ENCODE measurements at regions not wholly inside any gene's neighbourhood (a gene's known extent, or its start where the extent isn't known, plus 50 kb on each side); places are given as distances from the start of the nearest gene placed in this dataset.

GRCh38 chr6:165791306-165791705, 128.3 kb upstream of the PDE10A start:
- intact Hi-C loops (cut with DNase I): no loop called here
- no peak for TF ChIP-seq POLR2AphosphoS5 (IDR thresholded peaks at IDR 0.05)
- no peak for TF ChIP-seq POLR2A (IDR thresholded peaks at IDR 0.05)
- no peak for TF ChIP-seq CTCF (IDR thresholded peaks at IDR 0.05)
- Histone ChIP-seq H3K36me3 (no peaks in the 10 kb centered on the region), H3K27ac (no peak overlapping the region), H3K4me3 (no peak overlapping the region), H3K4me1 (replicated peaks) (no peaks in the 10 kb centered on the region), H3K9me3 (no peaks in the 10 kb centered on the region), H3K27me3 (replicated peaks; ENCODE audit: insufficient read depth) (no peaks in the 10 kb centered on the region)
- DNase-seq (ENCODE audit: low spot score): no peak
- 85% methylated on average over 9 of the region's 9 CpGs for WGBS

- H3K4me3 ChIP-seq: no peak overlapping the region
- 61% methylated on average over 3 of the region's 3 CpGs for WGBS
- no peaks in the 10 kb centered on the region for H3K9me3 ChIP-seq
- H3K27me3 ChIP-seq (replicated peaks; ENCODE audit: insufficient read depth): no peaks in the 10 kb centered on the region
- no peaks in the 10 kb centered on the region for H3K4me1 ChIP-seq (replicated peaks)
- no peak for TF ChIP-seq POLR2A (IDR thresholded peaks at IDR 0.05)
- TF ChIP-seq POLR2AphosphoS5 (IDR thresholded peaks at IDR 0.05): no peak
- TF ChIP-seq CTCF (IDR thresholded peaks at IDR 0.05): no peak
- H3K36me3 ChIP-seq: no peaks in the 10 kb centered on the region
- DNase-seq (ENCODE audit: low spot score): no peak
- H3K27ac ChIP-seq: no peak overlapping the region
- intact Hi-C loops (cut with DNase I): no loop called here
These were observed 119.8 kb upstream of the PDE10A start for GRCh38 chr6:165782812-165783211.

- TF ChIP-seq CTCF (IDR thresholded peaks at IDR 0.05) (no peak), POLR2AphosphoS5 (IDR thresholded peaks at IDR 0.05) (no peak), POLR2A (IDR thresholded peaks at IDR 0.05) (no peak)
- Histone ChIP-seq H3K36me3 (no peaks in the 10 kb centered on the region), H3K9me3 (no peaks in the 10 kb centered on the region), H3K4me1 (replicated peaks) (no peaks in the 10 kb centered on the region), H3K27me3 (replicated peaks; ENCODE audit: insufficient read depth) (no peaks in the 10 kb centered on the region), H3K27ac (no peak overlapping the region), H3K4me3 (no peak overlapping the region)
- DNase-seq (ENCODE audit: low spot score): no peak
- WGBS: 18% methylated on average over 8 of the region's 8 CpGs
- intact Hi-C loops (cut with DNase I): no loop called here
These were observed 119.1 kb upstream of the PDE10A start for GRCh38 chr6:165782134-165782533.

- Histone ChIP-seq H3K4me3 (no peak overlapping the region), H3K27me3 (replicated peaks; ENCODE audit: insufficient read depth) (peaks cover 2% of the 10 kb centered on the region), H3K4me1 (replicated peaks) (no peaks in the 10 kb centered on the region), H3K9me3 (no peaks in the 10 kb centered on the region), H3K36me3 (no peaks in the 10 kb centered on the region), H3K27ac (no peak overlapping the region)
- 90% methylated on average over 3 of the region's 3 CpGs for WGBS
- intact Hi-C loops (cut with DNase I): no loop called here
- no peak for TF ChIP-seq POLR2A (IDR thresholded peaks at IDR 0.05)
- TF ChIP-seq CTCF (IDR thresholded peaks at IDR 0.05): no peak
- no peak for DNase-seq (ENCODE audit: low spot score)
These were observed 114.6 kb upstream of the PDE10A start for GRCh38 chr6:165777680-165778079.

GRCh38 chr6:165776691-165777090, 113.7 kb upstream of the PDE10A start:
- no peaks in the 10 kb centered on the region for H3K4me1 ChIP-seq (replicated peaks)
- WGBS: 47% methylated on average over 5 of the region's 5 CpGs

More at GRCh38 chr6:165776691-165777090, 113.7 kb upstream of the PDE10A start:
- no peak for DNase-seq (ENCODE audit: low spot score)
- Histone ChIP-seq H3K36me3 (no peaks in the 10 kb centered on the region), H3K4me3 (no peak overlapping the region), H3K27me3 (replicated peaks; ENCODE audit: insufficient read depth) (peaks cover 2% of the 10 kb centered on the region), H3K9me3 (no peaks in the 10 kb centered on the region), H3K27ac (no peak overlapping the region)
- TF ChIP-seq POLR2AphosphoS5 (IDR thresholded peaks at IDR 0.05) (no peak), POLR2A (IDR thresholded peaks at IDR 0.05) (no peak), CTCF (IDR thresholded peaks at IDR 0.05) (no peak)
- intact Hi-C loops (cut with DNase I): no loop called here

All from prostate gland (tissue), 2 donors.